ENCODE measurements at regions not wholly inside any gene's neighbourhood (a gene's known extent, or its start where the extent isn't known, plus 50 kb on each side); places are given as distances from the start of the nearest gene placed in this dataset.
"Not testable (repeated sequence)": the region's sequence is repeated elsewhere in the genome, so short reads cannot be mapped to it uniquely, and the experiment has no call there.

- peaks cover 0 to 34% (median 0%) of the 10 kb centered on the region in 11 experiments; a peak in 3 of 22 replicates for H3K36me3 ChIP-seq
- no peak overlapping the region for H3K4me3 ChIP-seq
- no peak overlapping the region for H3K4me2 ChIP-seq
- no peaks in the 10 kb centered on the region for H4K20me1 ChIP-seq
- H3K27me3 ChIP-seq: no peaks in the 10 kb centered on the region
- peaks cover 12 to 19% (median 16%) of the 10 kb centered on the region in 11 experiments for H3K9me3 ChIP-seq (replicated peaks in 1 of 11)
- H3K27ac ChIP-seq: no peak overlapping the region
- H3K4me1 ChIP-seq: no peaks in the 10 kb centered on the region
- H3K9ac ChIP-seq: no peak overlapping the region
- TF ChIP-seq Cebpa-rat (IDR thresholded peaks at IDR 0.05): no peak
These were observed 99.6 kb upstream of the MDM1 start for GRCh38 chr12:68431786-68432185.

DNA sequence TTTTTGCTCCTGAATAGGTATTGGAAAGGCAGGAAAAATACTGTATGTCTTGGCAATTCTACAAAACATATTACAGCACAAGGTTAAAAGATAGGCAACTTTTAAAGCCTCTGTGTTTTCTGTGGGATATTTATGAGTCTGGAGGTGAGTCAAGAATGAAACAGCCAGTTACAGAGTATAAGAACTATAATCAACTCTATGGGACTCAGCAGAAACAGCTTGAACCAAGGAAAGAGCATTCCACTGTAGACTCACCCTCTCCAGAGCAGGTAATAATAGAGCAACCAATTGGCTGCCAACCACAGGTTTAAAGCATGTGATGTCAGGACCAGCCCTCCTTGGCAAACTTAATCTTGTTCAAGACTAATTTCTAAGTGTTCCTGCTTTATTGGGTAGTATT, 100.5 kb upstream of the MDM1 start:
- H3K4me3 ChIP-seq: no peak overlapping the region
- H3K9ac ChIP-seq: no peak overlapping the region
- no peaks in the 10 kb centered on the region for H3K4me1 ChIP-seq
- no peak overlapping the region for H3K4me2 ChIP-seq
- H3K9me3 ChIP-seq (replicated peaks in 1 of 11): peaks cover 12 to 19% (median 16%) of the 10 kb centered on the region in 11 experiments
- H3K27me3 ChIP-seq: no peaks in the 10 kb centered on the region
- H3K36me3 ChIP-seq: peaks cover 0 to 34% (median 0%) of the 10 kb centered on the region in 11 experiments; a peak in 3 of 22 replicates
- H4K20me1 ChIP-seq: no peaks in the 10 kb centered on the region
- H3K27ac ChIP-seq: no peak overlapping the region
- TF ChIP-seq Cebpa-rat (IDR thresholded peaks at IDR 0.05): no peak

DNA sequence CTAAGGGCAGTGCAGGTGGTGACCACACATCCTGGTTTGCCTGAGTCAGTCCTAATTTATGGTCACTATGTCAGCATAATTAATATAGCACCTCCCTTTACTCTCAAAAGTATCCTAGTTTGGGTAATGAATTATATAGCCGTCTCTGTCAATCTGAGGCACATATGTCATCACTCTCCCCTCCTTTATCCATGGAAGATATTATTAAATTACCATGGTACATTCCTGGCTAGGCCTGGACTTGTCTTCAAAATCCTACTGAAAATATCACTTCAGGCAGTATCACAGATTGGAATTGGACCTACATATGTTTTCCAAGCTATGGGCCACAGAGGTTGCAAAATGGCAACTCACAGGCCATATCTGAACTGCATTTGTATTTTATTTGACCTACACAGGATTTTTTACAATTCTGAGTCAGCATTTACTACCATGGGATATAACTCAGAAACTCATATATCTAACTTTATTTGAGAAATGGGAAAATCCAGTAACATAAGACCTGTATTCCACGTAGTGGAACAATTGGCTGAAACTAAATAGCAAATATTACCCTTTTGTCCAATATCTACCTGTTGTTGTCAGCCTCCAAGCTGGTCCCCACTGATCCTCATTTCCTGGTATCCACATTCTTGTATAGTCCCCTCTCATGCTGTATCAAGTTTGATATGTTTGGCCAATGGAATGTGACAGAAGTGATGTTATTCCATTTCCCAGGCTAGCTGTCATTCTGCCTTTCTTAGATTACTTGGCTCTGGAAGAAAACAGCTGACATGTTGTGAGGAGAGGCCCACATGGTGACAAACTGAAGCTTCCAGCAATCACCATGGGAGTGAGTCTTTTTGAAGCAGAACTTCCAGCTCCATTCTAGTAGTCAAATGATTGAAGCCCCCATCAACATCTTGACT, 102.5 kb upstream of the MDM1 start:
- no peak overlapping the region for H3K4me2 ChIP-seq
- H3K27me3 ChIP-seq: no peaks in the 10 kb centered on the region
- TF ChIP-seq Cebpa-rat (IDR thresholded peaks at IDR 0.05): no peak
- no peak overlapping the region for H3K9ac ChIP-seq
- no peak overlapping the region; a peak in 1 of 20 replicates for H3K4me3 ChIP-seq
- peaks cover 12 to 19% (median 16%) of the 10 kb centered on the region in 11 experiments for H3K9me3 ChIP-seq (replicated peaks in 1 of 11)
- H3K36me3 ChIP-seq: peaks cover 0 to 35% (median 0%) of the 10 kb centered on the region in 11 experiments; a peak in 3 of 22 replicates
- no peaks in the 10 kb centered on the region for H3K4me1 ChIP-seq
- no peaks in the 10 kb centered on the region for H4K20me1 ChIP-seq
- H3K27ac ChIP-seq: no peak overlapping the region

DNA sequence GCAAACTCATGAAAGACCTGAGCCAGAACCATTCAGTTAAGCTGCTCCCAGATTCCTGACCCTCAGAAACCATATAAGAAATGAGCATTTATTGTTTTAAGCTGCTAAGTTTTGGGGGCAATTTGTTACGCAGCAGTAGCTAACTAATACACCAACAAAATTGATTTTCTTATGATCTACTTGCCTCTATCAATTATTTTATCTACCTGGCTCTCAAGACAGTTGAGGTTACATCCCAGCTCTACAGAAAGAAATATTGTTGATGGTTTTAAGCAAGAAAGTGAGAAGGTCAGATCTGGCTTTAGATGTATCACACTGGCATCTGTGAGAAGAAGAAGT, 103.1 kb upstream of the MDM1 start:
- Histone ChIP-seq H3K4me2 (no peak overlapping the region), H3K9me3 (replicated peaks in 1 of 11) (peaks cover 12 to 19% (median 16%) of the 10 kb centered on the region in 11 experiments), H3K4me3 (no peak overlapping the region; a peak in 1 of 20 replicates), H3K36me3 (peaks cover 0 to 35% (median 0%) of the 10 kb centered on the region in 11 experiments; a peak in 3 of 22 replicates), H3K9ac (no peak overlapping the region), H3K4me1 (no peaks in the 10 kb centered on the region), H4K20me1 (no peaks in the 10 kb centered on the region), H3K27ac (no peak overlapping the region), H3K27me3 (no peaks in the 10 kb centered on the region)
- TF ChIP-seq Cebpa-rat (IDR thresholded peaks at IDR 0.05): no peak

- H3K4me3 ChIP-seq: no peak overlapping the region
- no peaks in the 10 kb centered on the region for H3K27me3 ChIP-seq
- no peak overlapping the region for H3K27ac ChIP-seq
- H4K20me1 ChIP-seq: no peaks in the 10 kb centered on the region
- no peak overlapping the region for H3K9ac ChIP-seq
- no peak overlapping the region for H3K4me2 ChIP-seq
- H3K4me1 ChIP-seq: peaks cover 0 to 3% (median 2%) of the 10 kb centered on the region in 10 experiments; a peak in 10 of 20 replicates
- H3K9me3 ChIP-seq (replicated peaks in 1 of 11): peaks cover 12 to 19% (median 16%) of the 10 kb centered on the region in 11 experiments
- TF ChIP-seq Cebpa-rat (IDR thresholded peaks at IDR 0.05): no peak
- H3K36me3 ChIP-seq: peaks cover 0 to 35% (median 0%) of the 10 kb centered on the region in 11 experiments; a peak in 3 of 22 replicates
These were observed 103.7 kb upstream of the MDM1 start for GRCh38 chr12:68435816-68436215.

GRCh38 chr12:68438601-68439000, 106.4 kb upstream of the MDM1 start:
- no peaks in the 10 kb centered on the region for H4K20me1 ChIP-seq
- peaks cover 0 to 25% (median 0%) of the 10 kb centered on the region in 11 experiments; a peak in 3 of 22 replicates for H3K36me3 ChIP-seq
- peaks cover 24 to 32% (median 30%) of the 10 kb centered on the region in 11 experiments for H3K9me3 ChIP-seq (replicated peaks in 1 of 11)
- no peak overlapping the region for H3K4me3 ChIP-seq
- H3K4me1 ChIP-seq: peaks cover 0 to 11% (median 9%) of the 10 kb centered on the region in 10 experiments; a peak in 10 of 20 replicates
- no peak for TF ChIP-seq Cebpa-rat (IDR thresholded peaks at IDR 0.05)
- H3K4me2 ChIP-seq: no peak overlapping the region
- H3K27me3 ChIP-seq: no peaks in the 10 kb centered on the region
- H3K27ac ChIP-seq: no peak overlapping the region
- H3K9ac ChIP-seq: no peak overlapping the region

GRCh38 chr12:68439368-68440045, 107.3 kb upstream of the MDM1 start:
- Histone ChIP-seq H3K4me1 (peaks cover 0 to 11% (median 9%) of the 10 kb centered on the region in 10 experiments; a peak in 10 of 20 replicates), H3K36me3 (peaks cover 0 to 30% (median 0%) of the 10 kb centered on the region in 11 experiments; a peak in 4 of 22 replicates), H4K20me1 (no peaks in the 10 kb centered on the region), H3K9me3 (replicated peaks in 1 of 11) (peaks cover 29 to 40% (median 37%) of the 10 kb centered on the region in 11 experiments), H3K4me3 (no peak overlapping the region), H3K9ac (no peak overlapping the region), H3K27me3 (no peaks in the 10 kb centered on the region), H3K27ac (no peak overlapping the region), H3K4me2 (no peak overlapping the region)
- no peak for TF ChIP-seq Cebpa-rat (IDR thresholded peaks at IDR 0.05)

DNA sequence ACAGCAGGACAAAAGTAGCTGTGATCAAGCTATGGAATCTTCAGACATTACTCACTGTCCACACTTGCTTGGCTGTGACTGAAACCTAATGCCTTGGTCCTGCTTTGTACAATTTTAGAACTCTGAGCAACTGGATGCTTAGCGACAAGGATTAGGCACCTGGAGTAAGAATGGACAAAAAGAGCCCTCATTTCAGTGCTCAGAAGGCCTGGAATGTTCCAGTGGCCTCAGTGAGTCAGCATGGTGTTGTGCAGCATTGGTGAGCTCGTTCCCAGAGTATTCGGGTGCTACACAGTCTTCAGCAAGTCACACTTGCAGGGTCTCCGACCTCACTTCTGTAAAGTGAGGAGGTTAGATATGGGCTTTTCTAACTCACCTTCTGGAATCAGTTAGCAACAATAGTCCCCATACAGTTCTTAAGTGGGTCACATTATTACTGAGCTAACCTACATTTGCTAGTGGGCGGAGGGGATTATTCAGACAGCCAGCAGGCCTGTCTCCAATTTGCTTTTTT, 108.0 kb upstream of the MDM1 start:
- no peaks in the 10 kb centered on the region for H4K20me1 ChIP-seq
- TF ChIP-seq Cebpa-rat (IDR thresholded peaks at IDR 0.05): no peak
- peaks cover 0 to 11% (median 9%) of the 10 kb centered on the region in 10 experiments; a peak in 10 of 20 replicates for H3K4me1 ChIP-seq
- no peak overlapping the region for H3K4me3 ChIP-seq
- peaks cover 0 to 29% (median 0%) of the 10 kb centered on the region in 11 experiments; a peak in 4 of 22 replicates for H3K36me3 ChIP-seq
- H3K9ac ChIP-seq: no peak overlapping the region
- no peak overlapping the region for H3K4me2 ChIP-seq
- no peak overlapping the region for H3K27ac ChIP-seq
- peaks cover 29 to 40% (median 36%) of the 10 kb centered on the region in 11 experiments for H3K9me3 ChIP-seq (replicated peaks in 1 of 11)
- no peaks in the 10 kb centered on the region for H3K27me3 ChIP-seq

DNA sequence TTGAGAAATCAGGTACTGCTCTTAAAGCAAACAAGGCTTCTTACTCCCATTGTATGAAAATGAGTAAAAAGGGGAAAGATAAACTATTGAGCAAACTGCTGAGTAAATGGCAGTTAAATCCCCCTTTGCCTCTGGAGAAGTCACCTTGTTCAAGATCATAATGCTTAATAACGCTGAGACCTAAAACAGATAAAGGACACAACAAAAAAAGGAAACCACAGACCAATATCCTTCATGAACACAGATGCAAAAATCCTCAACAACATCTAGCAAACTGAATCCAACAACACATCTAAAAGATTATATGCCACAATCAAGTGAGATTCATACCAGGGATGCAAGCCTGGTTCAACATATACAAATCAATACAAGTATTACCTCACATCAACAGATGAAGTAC, 109.0 kb upstream of the MDM1 start:
- H4K20me1 ChIP-seq: no peaks in the 10 kb centered on the region
- H3K9ac ChIP-seq: no peak overlapping the region
- H3K4me1 ChIP-seq: peaks cover 0 to 16% (median 9%) of the 10 kb centered on the region in 10 experiments; a peak in 12 of 20 replicates
- no peaks in the 10 kb centered on the region for H3K27me3 ChIP-seq
- H3K27ac ChIP-seq: no peak overlapping the region
- H3K9me3 ChIP-seq (replicated peaks in 1 of 11): peaks cover 25 to 35% (median 28%) of the 10 kb centered on the region in 11 experiments
- peak overlapping the region in 8 of 11 experiments; percentile 0 to 38 (median 26); a peak in 10 of 22 replicates for H3K4me2 ChIP-seq
- peaks cover 0 to 19% (median 0%) of the 10 kb centered on the region in 11 experiments; a peak in 4 of 22 replicates for H3K36me3 ChIP-seq
- no peak for TF ChIP-seq Cebpa-rat (IDR thresholded peaks at IDR 0.05)
- H3K4me3 ChIP-seq: no peak overlapping the region

- peaks cover 0 to 19% (median 0%) of the 10 kb centered on the region in 11 experiments; a peak in 4 of 22 replicates for H3K36me3 ChIP-seq
- H3K9me3 ChIP-seq (replicated peaks in 1 of 11): peaks cover 25 to 35% (median 28%) of the 10 kb centered on the region in 11 experiments
- H3K4me3 ChIP-seq, H4K20me1 ChIP-seq, H3K27me3 ChIP-seq, H3K4me2 ChIP-seq, H3K27ac ChIP-seq, H3K9ac ChIP-seq: not testable (repeated sequence)
- peaks cover 7 to 29% (median 22%) of the 10 kb centered on the region in 10 experiments; a peak in 17 of 20 replicates for H3K4me1 ChIP-seq
These were observed 110.3 kb upstream of the MDM1 start for GRCh38 chr12:68442353-68442972.

GRCh38 chr12:68443695-68444094, 111.5 kb upstream of the MDM1 start:
- not testable (repeated sequence) for H4K20me1 ChIP-seq, H3K9ac ChIP-seq, H3K4me2 ChIP-seq, H3K4me3 ChIP-seq, H3K27ac ChIP-seq, H3K27me3 ChIP-seq
- peaks cover 26 to 43% (median 32%) of the 10 kb centered on the region in 11 experiments for H3K9me3 ChIP-seq (replicated peaks in 1 of 11)
- peaks cover 9 to 41% (median 25%) of the 10 kb centered on the region in 10 experiments; a peak in 17 of 20 replicates for H3K4me1 ChIP-seq
- H3K36me3 ChIP-seq: peaks cover 0 to 19% (median 0%) of the 10 kb centered on the region in 11 experiments; a peak in 3 of 22 replicates
